ENCODE measurements at regions not wholly inside any gene's neighbourhood (a gene's known extent, or its start where the extent isn't known, plus 50 kb on each side); places are given as distances from the start of the nearest gene placed in this dataset.
"Not testable (repeated sequence)": the region's sequence is repeated elsewhere in the genome, so short reads cannot be mapped to it uniquely, and the experiment has no call there.

GRCh38 chr2:60352491-60353405 is 200.7 kb downstream of the BCL11A start:
- Mint-ChIP-seq H3K36me3 (no peaks in the 10 kb centered on the region), H3K4me1 (ENCODE audit: low read depth in 2 of 2) (peaks cover 8 to 13% of the 10 kb centered on the region in 2 donors), H3K27me3 (peaks cover 6 to 30% of the 10 kb centered on the region in 2 donors), H3K9me3 (no peaks in the 10 kb centered on the region), H3K4me3 (no peak overlapping the region), H3K27ac (peak overlapping the region in 1 of 2 donors; percentile 27)
- DNase-seq (ENCODE audit: low spot score) (no peak), ATAC-seq (peak in 1 of 2 donors; percentile 10)

GRCh38 chr2:60351802-60352201 is 201.7 kb downstream of the BCL11A start:
- ATAC-seq, result no peak
- Mint-ChIP-seq H3K36me3 (no peaks in the 10 kb centered on the region), H3K4me3 (no peak overlapping the region), H3K9me3 (no peaks in the 10 kb centered on the region), H3K27me3 (peaks cover 4 to 24% of the 10 kb centered on the region in 2 donors), H3K4me1 (ENCODE audit: low read depth in 2 of 2) (peaks cover 8 to 10% of the 10 kb centered on the region in 2 donors), H3K27ac (no peak overlapping the region)
- DNase-seq (ENCODE audit: low spot score), result no peak

GRCh38 chr2:60351321-60351720 is 202.1 kb downstream of the BCL11A start:
- Mint-ChIP-seq H3K4me3 (no peak overlapping the region), H3K27ac (no peak overlapping the region), H3K4me1 (ENCODE audit: low read depth in 2 of 2) (peaks cover 8% of the 10 kb centered on the region in 2 donors), H3K36me3 (no peaks in the 10 kb centered on the region), H3K27me3 (peaks cover 4 to 22% of the 10 kb centered on the region in 2 donors), H3K9me3 (no peaks in the 10 kb centered on the region)
- peak in 1 of 2 donors; percentile 20 for ATAC-seq
- DNase-seq (ENCODE audit: low spot score), result no peak

GRCh38 chr2:60350791-60351190 is 202.7 kb downstream of the BCL11A start:
- no peak for DNase-seq (ENCODE audit: low spot score)
- H3K9me3 Mint-ChIP-seq, result no peaks in the 10 kb centered on the region
- H3K27me3 Mint-ChIP-seq, result peaks cover 4 to 24% of the 10 kb centered on the region in 2 donors
- no peak for ATAC-seq
- H3K4me1 Mint-ChIP-seq (ENCODE audit: low read depth in 2 of 2), result peaks cover 2 to 3% of the 10 kb centered on the region in 2 donors
- no peak overlapping the region for H3K27ac Mint-ChIP-seq
- H3K4me3 Mint-ChIP-seq, result no peak overlapping the region
- no peaks in the 10 kb centered on the region for H3K36me3 Mint-ChIP-seq

GRCh38 chr2:60347781-60348180 is 205.7 kb downstream of the BCL11A start:
- DNase-seq (ENCODE audit: low spot score) (no peak), ATAC-seq (peak in 1 of 2 donors; percentile 7)
- Mint-ChIP-seq H3K4me3 (no peak overlapping the region), H3K27ac (no peak overlapping the region), H3K36me3 (peaks cover 4% of the 10 kb centered on the region), H3K4me1 (ENCODE audit: low read depth in 2 of 2) (no peaks in the 10 kb centered on the region), H3K9me3 (no peaks in the 10 kb centered on the region), H3K27me3 (peaks cover 11 to 39% of the 10 kb centered on the region in 2 donors)

- DNase-seq (ENCODE audit: low spot score); ATAC-seq; H3K4me1 Mint-ChIP-seq (ENCODE audit: low read depth in 2 of 2); H3K36me3 Mint-ChIP-seq; H3K4me3 Mint-ChIP-seq; H3K27ac Mint-ChIP-seq; H3K9me3 Mint-ChIP-seq: not testable (repeated sequence)
- peaks cover 12 to 45% of the 10 kb centered on the region in 2 donors for H3K27me3 Mint-ChIP-seq
These were observed 211.0 kb downstream of the BCL11A start for GRCh38 chr2:60342491-60342890.

- H3K36me3 Mint-ChIP-seq, result peaks cover 4% of the 10 kb centered on the region
- no peaks in the 10 kb centered on the region for H3K9me3 Mint-ChIP-seq
- no peaks in the 10 kb centered on the region for H3K4me1 Mint-ChIP-seq (ENCODE audit: low read depth in 2 of 2)
- ATAC-seq, result no peak
- H3K27ac Mint-ChIP-seq, result no peak overlapping the region
- peaks cover 12 to 45% of the 10 kb centered on the region in 2 donors for H3K27me3 Mint-ChIP-seq
- H3K4me3 Mint-ChIP-seq, result no peak overlapping the region
- no peak for DNase-seq (ENCODE audit: low spot score)
These were observed 212.3 kb downstream of the BCL11A start for GRCh38 chr2:60341151-60341550.

GRCh38 chr2:60339286-60339685 is 214.2 kb downstream of the BCL11A start:
- DNase-seq (ENCODE audit: low spot score) (no peak), ATAC-seq (no peak)
- Mint-ChIP-seq H3K36me3 (peaks cover 4% of the 10 kb centered on the region), H3K4me3 (no peak overlapping the region), H3K9me3 (no peaks in the 10 kb centered on the region), H3K27ac (no peak overlapping the region), H3K27me3 (peaks cover 12 to 32% of the 10 kb centered on the region in 2 donors), H3K4me1 (ENCODE audit: low read depth in 2 of 2) (no peaks in the 10 kb centered on the region)

GRCh38 chr2:60337142-60337497 is 216.3 kb downstream of the BCL11A start:
- H3K4me1 Mint-ChIP-seq (ENCODE audit: low read depth in 2 of 2), result no peaks in the 10 kb centered on the region
- no peaks in the 10 kb centered on the region for H3K9me3 Mint-ChIP-seq
- H3K27me3 Mint-ChIP-seq, result peaks cover 9 to 20% of the 10 kb centered on the region in 2 donors
- DNase-seq (ENCODE audit: low spot score), result no peak
- H3K36me3 Mint-ChIP-seq, result no peaks in the 10 kb centered on the region
- no peak overlapping the region for H3K4me3 Mint-ChIP-seq
- no peak overlapping the region for H3K27ac Mint-ChIP-seq
- no peak for ATAC-seq

GRCh38 chr2:60336442-60337141 is 216.9 kb downstream of the BCL11A start:
- no peak for ATAC-seq
- no peak for DNase-seq (ENCODE audit: low spot score)
- Mint-ChIP-seq H3K36me3 (no peaks in the 10 kb centered on the region), H3K27ac (no peak overlapping the region), H3K4me3 (no peak overlapping the region), H3K9me3 (no peaks in the 10 kb centered on the region), H3K4me1 (ENCODE audit: low read depth in 2 of 2) (no peaks in the 10 kb centered on the region), H3K27me3 (peaks cover 9 to 16% of the 10 kb centered on the region in 2 donors)

- Mint-ChIP-seq H3K4me1 (ENCODE audit: low read depth in 2 of 2) (no peaks in the 10 kb centered on the region), H3K36me3 (no peaks in the 10 kb centered on the region), H3K9me3 (no peaks in the 10 kb centered on the region), H3K27ac (no peak overlapping the region), H3K27me3 (peaks cover 9 to 14% of the 10 kb centered on the region in 2 donors), H3K4me3 (no peak overlapping the region)
- no peak for DNase-seq (ENCODE audit: low spot score)
- ATAC-seq, result no peak
These were observed 217.8 kb downstream of the BCL11A start for GRCh38 chr2:60335533-60336237.

- DNase-seq (ENCODE audit: low spot score) (no peak), ATAC-seq (peak in 1 of 2 donors; percentile 26)
- H3K27me3 Mint-ChIP-seq, result peaks cover 9 to 17% of the 10 kb centered on the region in 2 donors
- no peak overlapping the region for H3K4me3 Mint-ChIP-seq
- H3K36me3 Mint-ChIP-seq, result no peaks in the 10 kb centered on the region
- no peaks in the 10 kb centered on the region for H3K9me3 Mint-ChIP-seq
- no peaks in the 10 kb centered on the region for H3K4me1 Mint-ChIP-seq (ENCODE audit: low read depth in 2 of 2)
- no peak overlapping the region for H3K27ac Mint-ChIP-seq
These were observed 218.8 kb downstream of the BCL11A start for GRCh38 chr2:60334610-60335009.

GRCh38 chr2:60333264-60333663 is 220.2 kb downstream of the BCL11A start:
- Mint-ChIP-seq H3K4me1 (ENCODE audit: low read depth in 2 of 2) (no peaks in the 10 kb centered on the region), H3K27ac (no peak overlapping the region), H3K36me3 (no peaks in the 10 kb centered on the region), H3K4me3 (no peak overlapping the region), H3K27me3 (peaks cover 5 to 6% of the 10 kb centered on the region in 2 donors), H3K9me3 (no peaks in the 10 kb centered on the region)
- DNase-seq (ENCODE audit: low spot score) (no peak), ATAC-seq (no peak)

All from natural killer cell treated with Interleukin-12 subunit alpha and Interleukin-12 subunit beta and Interleukin-15 and Interleukin-18, amount 100 ng/mL, for 72 hours (primary cell).